Keratinocyte (primary cell): ENCODE measurements at regions not wholly inside any gene's neighbourhood (a gene's known extent, or its start where the extent isn't known, plus 50 kb on each side); places are given as distances from the start of the nearest gene placed in this dataset.

Experiments
- DNase-seq: peaks from one replicate; pipeline ENCODE4 v3.0.0-alpha.2; 2011; ENCODE audit warnings: low read depth, missing footprints, low spot score
- FAIRE-seq: peaks from 2 replicates; lab custom pipeline; 2011; peaks lifted over from hg19 to GRCh38; lab: Jason Lieb, UNC
- H2AFZ ChIP-seq: 2 replicates; pipeline ENCODE4 v1.6.0; 2012; ENCODE audit warnings: low read length, control low read depth, inconsistent platforms; ENCODE audit not compliant: control insufficient read depth
- H3K27ac ChIP-seq: 2 replicates; pipeline ENCODE4 v1.5.1; 2011; ENCODE audit warnings: low read length; ENCODE audit not compliant: control insufficient read depth, insufficient read depth
- H3K27me3 ChIP-seq: 3 replicates; pipeline ENCODE4 v1.6.0; 2011; ENCODE audit warnings: low read length; ENCODE audit not compliant: control insufficient read depth, insufficient read depth; ENCODE audit errors: extremely low read depth
- H3K36me3 ChIP-seq, 2 experiments: 2 replicates in 1 of 2; 3 replicates in 1 of 2; pipeline ENCODE4 v1.5.1; 2011; ENCODE audit warnings: low read length in 2 of 2, mild to moderate bottlenecking in 1 of 2; ENCODE audit not compliant: control insufficient read depth in 2 of 2, insufficient read depth in 2 of 2; ENCODE audit errors: extremely low read depth in 1 of 2
- H3K4me1 ChIP-seq: 3 replicates; pipeline ENCODE4 v1.5.1; 2011; ENCODE audit warnings: low read length; ENCODE audit not compliant: control insufficient read depth, insufficient read depth; ENCODE audit errors: extremely low read depth
- H3K4me2 ChIP-seq: 3 replicates; pipeline ENCODE4 v1.6.0; 2011; ENCODE audit warnings: low read depth, low read length; ENCODE audit not compliant: control insufficient read depth, insufficient read depth; ENCODE audit errors: extremely low read depth
- H3K4me3 ChIP-seq, 3 experiments: fragments of 200-600 bp in 1 of 3; sonication (generic) in 1 of 3; 2 replicates in 2 of 3; 3 replicates in 1 of 3; pipeline ENCODE4 v1.5.1; 2011 to 2016; ENCODE audit warnings: low read length in 3 of 3, mild to moderate bottlenecking in 3 of 3, control low read depth in 2 of 3, inconsistent platforms in 1 of 3, low read depth in 1 of 3, mixed read lengths in 1 of 3, mixed run types in 1 of 3, moderate library complexity in 1 of 3; ENCODE audit not compliant: control insufficient read depth in 2 of 3, insufficient read depth in 2 of 3; ENCODE audit errors: extremely low read depth in 1 of 3
- H3K79me2 ChIP-seq: 2 replicates; pipeline ENCODE4 v1.6.0; 2012; ENCODE audit warnings: low read length; ENCODE audit not compliant: control insufficient read depth, insufficient read depth
- H3K9ac ChIP-seq: 3 replicates; pipeline ENCODE4 v1.6.0; 2011; ENCODE audit warnings: low read length; ENCODE audit not compliant: control insufficient read depth, insufficient read depth; ENCODE audit errors: extremely low read depth
- H3K9me1 ChIP-seq: 3 replicates; pipeline ENCODE4 v1.6.0; 2011; ENCODE audit warnings: low read length; ENCODE audit not compliant: control insufficient read depth, insufficient read depth; ENCODE audit errors: extremely low read depth
- H3K9me3 ChIP-seq: 2 replicates; pipeline ENCODE4 v1.5.1; 2012; ENCODE audit warnings: low read depth, low read length; ENCODE audit not compliant: control insufficient read depth
- H4K20me1 ChIP-seq: 3 replicates; pipeline ENCODE4 v1.6.0; 2011; ENCODE audit warnings: low read length; ENCODE audit not compliant: control insufficient read depth, insufficient read depth; ENCODE audit errors: extremely low read depth
- CTCF ChIP-seq, 3 experiments: IDR thresholded peaks in 1 of 3; conservative IDR thresholded peaks in 1 of 3; optimal IDR thresholded peaks in 1 of 3; 2 replicates in 2 of 3; 3 replicates in 1 of 3; pipeline versions ENCODE3 to v1.5.1; 2011; ENCODE audit warnings: low read length in 3 of 3, mild to moderate bottlenecking in 3 of 3, moderate library complexity in 2 of 3, control low read depth in 1 of 3, inconsistent platforms in 1 of 3; ENCODE audit not compliant: insufficient read depth in 2 of 3; ENCODE audit errors: extremely low read depth in 1 of 3
- EZH2 ChIP-seq: IDR thresholded peaks from one replicate; pipeline ENCODE4 v1.6.1; 2012; ENCODE audit warnings: inconsistent platforms, mild to moderate bottlenecking, low read length, moderate library complexity
- dilution Hi-C: fragments of 300-500 bp; cut with MboI; formaldehyde crosslinking; loops from one replicate; pipeline ENCODE4 v1.7.0; 2020; ENCODE audit warnings: low sequenced_read_pairs; ENCODE audit not compliant: extremely low pct_ligation_motif_present

- H3K36me3 ChIP-seq: no peaks in the 10 kb centered on the region
- dilution Hi-C loops: no loop called here
- DNase-seq (no peak), FAIRE-seq (no peak)
- no peaks in the 10 kb centered on the region for H4K20me1 ChIP-seq
- H3K4me2 ChIP-seq: no peak overlapping the region
- H3K9ac ChIP-seq: no peak overlapping the region
- no peaks in the 10 kb centered on the region for H3K27me3 ChIP-seq
- no peak overlapping the region for H3K27ac ChIP-seq
- no peaks in the 10 kb centered on the region for H3K4me1 ChIP-seq
- H3K79me2 ChIP-seq: no peaks in the 10 kb centered on the region
- H2AFZ ChIP-seq: no peak overlapping the region
- no peak overlapping the region for H3K4me3 ChIP-seq
- H3K9me3 ChIP-seq: no peaks in the 10 kb centered on the region
- H3K9me1 ChIP-seq: no peaks in the 10 kb centered on the region
- TF ChIP-seq CTCF (optimal IDR thresholded peaks at IDR 0.05 in 1 of 3, IDR thresholded peaks at IDR 0.05 in 1 of 3, conservative IDR thresholded peaks at IDR 0.05 in 1 of 3; ENCODE audit: extremely low read depth in 1 of 3, insufficient read depth in 2 of 3, low read length in 3 of 3): no peak
- no peak for TF ChIP-seq EZH2
These were observed 230.8 kb upstream of the CST7 start for GRCh38 chr20:24718277-24718676.

DNA sequence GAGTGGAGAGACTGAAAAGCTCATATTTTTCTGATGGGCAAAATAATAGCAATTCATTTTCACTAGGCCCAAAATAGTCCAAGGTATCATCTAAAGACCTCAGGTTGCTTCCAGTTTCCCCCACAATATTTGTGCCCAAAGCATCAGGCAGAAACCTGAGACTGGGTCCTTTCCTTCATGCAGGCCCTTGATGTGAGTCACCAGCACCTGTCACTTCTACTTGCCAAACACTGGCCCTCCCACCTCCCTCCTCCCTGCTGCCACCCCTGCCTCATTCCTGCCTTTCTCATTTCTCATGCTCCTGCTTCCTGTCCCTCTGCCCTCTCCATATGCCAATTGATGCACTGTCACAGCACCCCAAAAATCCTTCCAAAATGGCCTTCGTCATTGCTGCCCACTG lies 230.4 kb upstream of the CST7 start:
- Histone ChIP-seq H3K9me3 (no peaks in the 10 kb centered on the region), H3K27me3 (no peaks in the 10 kb centered on the region), H3K4me1 (no peaks in the 10 kb centered on the region), H2AFZ (no peak overlapping the region), H3K4me2 (no peak overlapping the region), H3K9ac (no peak overlapping the region), H3K4me3 (no peak overlapping the region), H3K27ac (no peak overlapping the region), H4K20me1 (no peaks in the 10 kb centered on the region), H3K36me3 (no peaks in the 10 kb centered on the region), H3K79me2 (no peaks in the 10 kb centered on the region), H3K9me1 (no peaks in the 10 kb centered on the region)
- no peak for TF ChIP-seq EZH2
- no peak for TF ChIP-seq CTCF (optimal IDR thresholded peaks at IDR 0.05 in 1 of 3, IDR thresholded peaks at IDR 0.05 in 1 of 3, conservative IDR thresholded peaks at IDR 0.05 in 1 of 3; ENCODE audit: extremely low read depth in 1 of 3, insufficient read depth in 2 of 3, low read length in 3 of 3)
- DNase-seq: no peak
- FAIRE-seq: no peak
- dilution Hi-C loops: no loop called here
